Panc1 (cell line): ENCODE measurements at regions not wholly inside any gene's neighbourhood (a gene's known extent, or its start where the extent isn't known, plus 50 kb on each side); places are given as distances from the start of the nearest gene placed in this dataset.

Source experiments
- CTCF ChIP-seq: fragments of 450-650 bp; IDR thresholded peaks from 2 replicates; pipeline ENCODE4 v1.5.1; 2017; ENCODE audit warnings: mild to moderate bottlenecking
- SIN3A ChIP-seq: IDR thresholded peaks from 2 replicates; pipeline ENCODE4 v1.6.1; 2012; ENCODE audit warnings: low read depth, mild to moderate bottlenecking, low read length, moderate library complexity, borderline replicate concordance; ENCODE audit not compliant: insufficient read depth

- TF ChIP-seq CTCF (no peak), SIN3A (no peak)
Observed at GRCh38 chr6:33882154-33882553, 78.4 kb upstream of the MLN start.
